Renal pelvis (tissue), 1 donor: ENCODE measurements at regions not wholly inside any gene's neighbourhood (a gene's known extent, or its start where the extent isn't known, plus 50 kb on each side); places are given as distances from the start of the nearest gene placed in this dataset.

Experiments used
- DNase-seq: peaks from one replicate; pipeline ENCODE4 v3.0.0-alpha.2; 2013

GRCh38 chr4:32161392-32161791 lies 1441.2 kb downstream of the PCDH7 start:
- no peak for DNase-seq

DNA sequence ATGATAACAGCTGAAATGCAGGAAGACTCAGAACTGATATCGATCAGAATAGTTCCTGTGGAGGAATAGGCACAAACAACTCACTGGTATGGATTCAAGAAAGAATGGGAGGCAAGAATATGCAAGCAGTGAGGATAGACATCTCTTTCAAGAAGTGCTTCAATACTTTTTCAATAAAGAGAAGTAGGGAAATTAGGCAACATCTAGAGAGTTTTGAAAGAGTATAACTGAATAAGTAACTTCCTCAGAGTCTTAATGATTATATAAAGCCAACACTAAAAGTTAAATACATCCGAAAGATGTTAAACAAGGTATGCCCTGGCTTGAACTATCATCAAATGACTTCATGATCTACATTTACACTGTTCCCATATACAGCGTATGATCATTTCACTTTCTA lies 1443.0 kb downstream of the PCDH7 start:
- no peak for DNase-seq

DNA sequence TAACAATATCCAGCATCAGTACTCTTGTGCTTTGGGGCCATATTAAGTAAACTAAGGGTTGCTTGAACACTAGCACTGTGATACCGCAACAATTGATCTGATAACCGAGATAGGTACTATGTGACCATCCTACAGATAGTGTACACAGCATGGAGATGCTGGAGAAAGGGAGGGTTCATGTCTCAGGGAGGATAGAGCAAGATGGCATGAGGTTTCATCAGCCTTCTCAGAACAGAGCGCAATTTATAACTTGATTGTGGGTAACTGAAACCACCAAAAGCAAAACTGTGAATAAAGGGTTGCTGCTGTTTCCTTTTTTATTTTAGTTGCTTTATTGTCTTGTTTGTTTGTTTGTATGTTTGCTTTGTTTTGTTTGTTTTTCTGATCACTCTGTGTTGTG lies 1449.7 kb downstream of the PCDH7 start:
- no peak for DNase-seq

DNA sequence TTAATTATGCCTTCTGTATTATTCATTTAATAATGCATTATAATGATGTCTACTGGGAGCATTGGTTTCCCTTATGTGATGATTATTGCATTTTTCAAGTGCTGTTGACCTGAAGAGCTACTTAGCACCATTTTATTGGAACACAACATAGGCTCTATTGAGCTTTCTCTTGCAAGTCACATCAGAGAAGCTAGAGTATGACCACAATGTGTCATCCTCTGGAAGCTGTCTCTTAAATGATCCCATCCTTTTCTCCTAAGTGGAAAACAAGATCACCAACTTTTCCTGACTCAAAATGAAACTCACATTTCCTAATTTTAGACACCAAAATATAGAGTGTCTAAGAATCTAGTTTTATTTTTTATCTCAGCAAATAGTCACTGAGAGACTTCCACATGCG lies 1451.9 kb downstream of the PCDH7 start:
- DNase-seq: no peak

DNA sequence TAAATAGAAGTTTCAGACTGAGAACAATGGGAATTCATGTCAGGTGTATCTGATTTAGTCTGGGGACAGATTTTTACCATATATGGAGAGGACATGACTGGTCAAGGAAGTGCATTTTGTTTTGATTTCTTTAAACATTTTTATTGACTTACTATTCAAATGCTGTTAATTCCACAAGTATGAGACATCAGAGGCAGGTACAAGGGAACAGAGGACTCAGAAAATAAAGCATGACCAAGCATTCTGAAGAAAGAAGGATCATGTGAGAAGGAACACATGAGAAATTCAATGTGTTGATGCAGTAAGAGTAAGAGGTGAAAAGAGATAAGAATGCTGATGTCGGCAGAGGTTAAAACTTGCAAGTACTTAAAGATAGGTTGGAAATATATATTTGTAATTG lies 1452.6 kb downstream of the PCDH7 start:
- no peak for DNase-seq

- DNase-seq: no peak
These were observed 1459.9 kb downstream of the PCDH7 start for GRCh38 chr4:32180086-32180485.

GRCh38 chr4:32184186-32184585 lies 1464.0 kb downstream of the PCDH7 start:
- no peak for DNase-seq

DNA sequence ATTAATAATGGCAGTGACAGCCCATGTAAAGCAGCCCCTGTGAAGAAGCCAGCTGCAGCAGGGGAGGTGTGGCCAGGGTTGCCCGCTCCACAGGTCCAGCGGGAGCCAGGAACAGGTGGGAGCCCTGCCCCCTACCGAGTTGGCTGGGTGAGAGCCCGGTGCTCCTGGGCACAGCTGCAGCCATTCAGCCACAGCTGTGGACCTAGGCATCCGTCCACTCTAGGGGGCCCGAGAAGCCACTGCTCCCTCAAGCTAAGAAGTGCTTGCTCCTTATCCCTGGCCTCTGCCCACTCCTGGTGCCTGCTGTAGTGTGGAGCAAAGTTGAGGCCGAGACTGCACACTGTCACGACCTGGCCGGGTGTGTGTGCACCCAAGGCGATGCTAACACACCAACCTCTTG lies 1469.0 kb downstream of the PCDH7 start:
- DNase-seq: no peak

DNA sequence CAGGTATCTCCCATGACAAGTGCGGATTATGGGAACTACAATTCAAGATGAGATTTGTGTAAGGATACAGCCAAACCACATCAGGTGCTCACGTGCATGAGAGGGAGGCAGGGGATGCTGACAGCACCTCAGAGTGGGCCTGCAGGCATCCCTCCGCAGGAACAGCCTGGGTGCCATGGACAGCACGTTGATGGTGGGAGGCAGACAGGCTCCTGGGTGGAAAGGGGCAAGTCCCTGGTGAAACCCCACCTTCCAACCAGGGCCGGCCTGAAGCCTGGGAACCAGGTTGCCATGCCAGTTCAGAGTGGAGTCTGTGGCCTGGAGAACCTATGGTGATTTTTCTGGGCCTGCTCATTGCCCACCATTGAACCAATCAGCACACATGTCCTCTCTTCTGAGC lies 1469.6 kb downstream of the PCDH7 start:
- no peak for DNase-seq

- no peak for DNase-seq
These were observed 1471.8 kb downstream of the PCDH7 start for GRCh38 chr4:32191961-32192360.

GRCh38 chr4:32192363-32192762 lies 1472.2 kb downstream of the PCDH7 start:
- no peak for DNase-seq

- DNase-seq: no peak
These were observed 1472.8 kb downstream of the PCDH7 start for GRCh38 chr4:32192991-32193390.

GRCh38 chr4:32196950-32197688 lies 1477.0 kb downstream of the PCDH7 start:
- DNase-seq: peak; percentile 24

- DNase-seq: no peak
These were observed 1479.5 kb downstream of the PCDH7 start for GRCh38 chr4:32199639-32200038.

GRCh38 chr4:32203340-32203739 lies 1483.2 kb downstream of the PCDH7 start:
- no peak for DNase-seq

GRCh38 chr4:32206756-32207155 lies 1486.6 kb downstream of the PCDH7 start:
- no peak for DNase-seq

DNA sequence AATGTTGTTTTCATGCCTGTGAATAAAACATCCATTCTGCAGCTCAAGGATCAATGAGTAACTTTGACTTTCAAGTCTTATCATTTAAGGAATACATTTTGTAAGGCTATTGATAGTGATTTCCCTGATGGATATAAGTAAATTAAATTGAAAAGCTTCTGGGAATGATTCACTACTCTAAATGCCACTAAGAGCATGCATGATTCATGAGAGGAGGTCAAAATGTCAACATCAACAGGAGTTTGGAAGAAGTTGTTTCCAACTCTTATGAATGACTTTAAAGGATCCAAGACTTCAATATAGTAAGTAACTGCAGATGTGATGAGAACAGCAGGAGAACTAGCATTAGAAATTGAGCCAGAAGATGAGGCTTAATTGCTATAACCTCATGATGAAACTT lies 1487.3 kb downstream of the PCDH7 start:
- no peak for DNase-seq

DNA sequence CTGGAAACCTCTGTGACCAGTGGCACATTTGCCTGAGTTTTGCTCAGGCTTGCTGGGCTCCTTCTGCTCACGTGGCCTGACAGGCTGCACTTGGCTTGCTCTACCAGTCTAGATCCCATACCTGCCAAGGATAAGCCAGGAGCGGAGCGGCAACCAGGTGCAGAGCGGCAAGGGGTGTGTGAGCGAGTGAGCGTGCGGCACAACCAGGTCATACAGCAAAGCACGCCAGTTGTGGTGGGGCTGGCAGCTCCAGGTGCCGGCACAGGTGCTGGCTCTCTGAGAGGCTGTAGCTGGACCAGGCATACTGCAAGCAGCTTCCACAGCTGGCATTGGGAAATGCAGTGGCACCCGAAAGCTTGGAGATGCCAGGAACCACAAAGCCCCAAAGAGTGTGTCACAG lies 1495.1 kb downstream of the PCDH7 start:
- no peak for DNase-seq

DNA sequence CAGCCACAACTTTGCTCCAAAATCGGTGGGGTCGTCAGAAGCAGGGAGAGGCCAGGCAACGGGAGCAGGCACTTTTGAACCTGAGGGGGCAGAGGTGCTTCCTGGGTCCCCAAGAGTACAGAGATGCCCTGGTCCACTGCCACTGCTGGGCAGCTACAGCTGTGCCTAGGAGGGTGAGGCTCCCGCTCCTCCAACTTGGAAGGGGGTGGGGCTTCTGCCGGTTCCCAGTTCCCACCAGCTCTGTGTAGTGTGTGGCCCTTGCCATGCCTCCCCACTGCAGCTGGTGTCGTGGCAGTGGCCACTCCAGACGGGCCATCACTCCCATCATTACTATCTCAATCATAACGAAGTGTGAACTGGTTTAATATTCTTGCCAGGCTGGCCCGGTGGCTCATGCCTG lies 1496.3 kb downstream of the PCDH7 start:
- no peak for DNase-seq

DNA sequence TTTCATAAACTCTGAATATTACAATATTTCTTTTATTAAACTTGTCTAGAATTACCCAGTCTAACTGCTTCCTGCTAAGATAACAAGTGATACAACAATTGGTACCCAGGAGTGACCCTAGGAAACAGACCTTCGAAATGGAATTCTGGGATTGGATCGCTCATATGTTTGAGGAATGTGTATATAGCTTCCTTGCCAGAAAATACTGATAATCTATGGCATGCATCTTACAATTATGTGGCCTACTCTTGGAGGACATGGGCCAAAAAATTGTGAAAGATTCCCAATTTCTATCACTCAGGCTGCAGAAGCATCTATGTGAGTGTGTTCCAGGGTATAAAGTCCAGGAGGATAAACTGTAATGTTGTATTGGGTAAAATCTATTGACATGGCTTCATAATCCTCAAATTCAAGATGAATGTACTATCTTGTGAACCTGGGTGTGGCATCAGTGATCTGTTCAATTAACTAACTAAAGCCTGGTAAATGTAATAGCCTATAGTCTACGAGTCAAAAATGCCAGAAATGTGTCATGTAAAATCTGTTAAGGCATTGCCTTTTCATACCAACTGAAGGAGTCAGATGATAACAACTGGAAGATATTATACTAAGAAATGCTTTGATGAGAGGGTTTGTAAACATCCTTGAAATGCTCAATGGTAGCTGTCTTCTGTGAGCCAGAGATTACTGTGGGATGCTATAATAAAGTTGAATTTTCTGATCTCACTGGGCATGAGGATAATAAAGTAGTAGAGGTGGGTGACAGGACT lies 1499.3 kb downstream of the PCDH7 start:
- no peak for DNase-seq

- DNase-seq: no peak
These were observed 1506.0 kb downstream of the PCDH7 start for GRCh38 chr4:32226204-32226603.

GRCh38 chr4:32226733-32227132 lies 1506.6 kb downstream of the PCDH7 start:
- no peak for DNase-seq

GRCh38 chr4:32243926-32244325 lies 1523.8 kb downstream of the PCDH7 start:
- no peak for DNase-seq

DNA sequence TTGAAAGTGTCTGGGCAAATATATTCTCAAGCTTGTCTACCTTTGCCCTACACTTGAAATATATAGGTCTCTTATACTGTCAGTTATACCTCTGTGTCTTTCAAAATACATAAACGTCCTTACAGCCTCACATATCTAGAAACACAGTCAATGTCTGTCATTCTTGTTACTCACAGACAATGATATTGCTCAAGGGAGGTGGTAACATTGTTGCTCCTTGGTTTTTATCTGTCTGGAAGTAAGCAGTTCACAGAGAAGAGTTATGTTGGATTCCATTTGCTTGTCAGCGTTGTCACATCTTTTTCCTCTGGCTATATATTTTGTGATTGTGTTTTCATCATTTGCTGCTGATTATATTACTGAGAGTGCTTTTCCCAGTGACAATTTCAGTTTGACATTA lies 1528.9 kb downstream of the PCDH7 start:
- no peak for DNase-seq
